Middle frontal gyrus (tissue), 1 donor: ENCODE measurements at regions not wholly inside any gene's neighbourhood (a gene's known extent, or its start where the extent isn't known, plus 50 kb on each side); places are given as distances from the start of the nearest gene placed in this dataset.

Source experiments
- DNase-seq: peaks from one replicate; pipeline ENCODE4 v3.0.0-alpha.2; 2015; ENCODE audit warnings: low spot score; ENCODE audit errors: extremely low spot score

GRCh38 chr2:106041150-106041549 is 153.0 kb downstream of the UXS1 start:
- DNase-seq, result no peak

- DNase-seq, result no peak
Observed at GRCh38 chr2:106039634-106040315, 154.3 kb downstream of the UXS1 start.

DNA sequence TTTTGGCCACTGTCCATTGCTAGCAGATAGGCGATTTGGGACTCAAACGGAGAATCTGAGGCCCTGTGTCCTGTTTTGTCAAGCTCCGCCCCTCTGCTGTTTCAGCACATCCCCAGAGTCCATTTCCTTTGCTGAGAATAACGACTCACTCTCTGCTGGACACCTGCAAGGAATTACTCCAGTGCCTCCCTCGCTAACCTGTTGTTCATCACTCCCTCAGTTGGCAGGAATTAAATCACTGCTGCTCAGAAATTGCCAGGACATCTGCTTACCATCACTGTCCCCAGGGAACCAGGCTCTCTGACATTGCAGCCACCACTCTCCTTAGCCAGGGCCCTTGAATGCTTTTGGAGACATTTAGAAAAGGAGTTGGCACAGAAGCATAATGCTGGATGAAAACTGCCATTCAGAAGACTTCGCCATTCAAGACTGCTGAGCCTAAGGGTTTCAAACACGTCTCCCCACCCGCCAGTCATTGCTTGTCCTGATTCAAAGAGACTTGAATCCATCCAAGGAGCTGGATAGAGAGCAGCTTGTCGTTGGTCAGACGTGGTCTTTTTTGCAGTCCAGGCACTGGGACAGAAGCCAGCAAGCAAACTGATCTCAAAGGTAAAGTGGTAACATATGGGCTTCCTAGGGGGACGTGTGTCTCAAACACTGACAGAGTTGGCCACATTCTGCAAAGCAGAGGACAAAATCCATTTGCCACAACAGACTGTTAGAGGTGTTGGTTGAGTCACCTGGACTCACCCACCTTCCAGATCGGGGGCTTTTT is 155.3 kb downstream of the UXS1 start:
- no peak for DNase-seq

DNA sequence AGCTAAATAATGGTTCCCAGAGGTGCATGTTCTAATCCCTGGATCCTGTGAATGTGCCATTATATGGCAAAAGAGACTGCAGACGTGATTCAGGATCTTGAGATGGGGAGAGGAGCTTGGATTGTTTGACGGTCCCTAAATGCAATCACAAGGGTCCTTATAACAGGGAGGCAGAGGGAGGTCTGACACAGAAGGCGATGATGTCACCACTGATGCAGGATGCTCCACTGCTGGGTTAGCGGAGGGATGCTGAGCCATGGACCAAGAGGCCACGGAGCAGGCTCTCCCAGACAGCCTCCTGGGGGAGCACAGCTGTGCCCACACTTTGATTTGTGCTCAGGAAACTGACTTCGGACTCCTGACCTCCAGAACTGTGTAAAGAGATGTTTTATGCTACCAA is 156.2 kb downstream of the UXS1 start:
- no peak for DNase-seq

DNA sequence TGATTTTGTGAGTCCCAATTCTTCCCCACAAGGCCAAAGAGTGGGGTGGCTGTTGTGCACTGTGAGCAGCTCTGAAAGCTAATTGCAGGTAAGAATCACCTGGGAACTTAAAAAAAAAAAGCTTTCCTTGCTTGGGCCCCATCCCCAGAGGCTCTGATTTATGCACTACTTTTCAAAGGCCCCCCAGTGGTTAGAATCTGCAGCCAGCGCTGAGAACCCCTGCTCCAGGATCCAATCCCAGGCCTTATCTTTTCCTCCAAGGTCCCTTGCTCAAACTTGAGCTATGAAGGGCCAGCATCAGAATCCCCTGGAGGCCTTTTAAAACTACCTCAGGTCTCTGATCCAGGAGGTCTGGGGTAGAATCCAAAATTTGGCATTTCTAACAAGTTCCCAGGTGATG is 156.8 kb downstream of the UXS1 start:
- no peak for DNase-seq

GRCh38 chr2:106034325-106034724 is 159.8 kb downstream of the UXS1 start:
- DNase-seq, result no peak

DNA sequence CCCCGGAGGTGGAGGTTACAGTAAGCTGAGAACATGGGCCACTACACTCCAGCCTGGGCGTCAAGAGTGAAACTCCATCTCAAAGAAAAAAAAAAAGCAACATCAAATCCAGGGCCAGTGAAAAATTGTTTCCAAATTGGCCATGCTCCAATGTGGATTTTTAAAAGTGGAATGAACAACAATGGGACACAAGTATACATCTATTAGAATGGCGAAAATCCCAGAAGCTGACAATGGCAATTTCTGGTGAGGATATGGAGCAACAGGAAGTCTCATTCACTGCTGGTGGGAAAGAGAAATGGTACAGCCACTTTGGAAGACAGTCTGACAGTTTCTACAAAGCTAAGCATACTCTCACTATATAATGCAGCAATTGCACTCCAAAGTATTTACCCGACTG is 161.4 kb downstream of the UXS1 start:
- no peak for DNase-seq

DNA sequence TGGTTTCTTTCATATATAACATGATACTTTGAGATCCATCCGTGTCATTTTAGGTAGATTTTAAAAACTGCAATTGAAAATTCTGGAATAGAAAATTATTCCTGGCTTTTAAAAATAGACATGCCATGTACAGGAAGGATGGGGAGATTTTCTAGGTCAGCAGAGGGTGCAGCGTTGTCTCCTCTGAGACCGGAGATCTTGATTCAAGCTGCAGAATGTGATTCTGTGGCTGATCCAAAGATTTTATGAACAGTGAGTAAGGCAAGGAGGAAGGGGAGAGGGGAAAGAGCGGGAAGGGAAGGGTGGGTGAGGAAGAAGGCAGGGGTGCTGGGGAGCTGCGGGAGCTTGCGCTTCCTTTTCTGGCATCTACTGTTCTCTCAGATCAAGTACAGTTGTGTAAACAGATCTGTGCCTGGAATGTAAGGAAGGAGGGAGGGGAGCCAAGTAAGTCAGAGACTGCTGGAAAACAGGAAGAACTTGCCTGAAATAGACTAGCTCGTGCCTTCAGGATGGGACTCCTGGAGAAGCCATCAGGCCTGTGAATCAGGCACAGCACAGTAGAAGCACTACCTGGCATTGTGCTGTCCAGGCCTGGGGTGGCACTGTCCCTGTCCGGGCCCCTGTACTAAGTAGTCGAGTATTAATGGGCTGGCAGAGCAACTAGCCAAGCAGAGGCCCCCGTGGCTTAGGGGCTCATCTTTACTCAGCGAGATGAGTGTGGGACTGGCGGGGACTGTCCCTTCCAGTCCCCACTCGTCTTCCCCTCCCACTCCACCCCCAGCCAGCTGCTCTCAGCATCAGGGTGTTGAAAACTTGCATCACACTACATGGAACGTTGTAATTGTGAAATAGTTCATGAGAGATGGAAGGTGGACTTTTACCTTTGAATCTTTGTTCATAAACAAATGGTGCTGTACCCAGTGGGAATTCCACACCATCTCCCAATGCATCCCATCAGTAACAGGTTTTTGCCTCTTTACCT is 163.5 kb downstream of the UXS1 start:
- peak; percentile 14 for DNase-seq

- DNase-seq, result no peak
Observed at GRCh38 chr2:106028192-106028591, 165.9 kb downstream of the UXS1 start.

- DNase-seq, result no peak
Observed at GRCh38 chr2:106026271-106027190, 167.6 kb downstream of the UXS1 start.

DNA sequence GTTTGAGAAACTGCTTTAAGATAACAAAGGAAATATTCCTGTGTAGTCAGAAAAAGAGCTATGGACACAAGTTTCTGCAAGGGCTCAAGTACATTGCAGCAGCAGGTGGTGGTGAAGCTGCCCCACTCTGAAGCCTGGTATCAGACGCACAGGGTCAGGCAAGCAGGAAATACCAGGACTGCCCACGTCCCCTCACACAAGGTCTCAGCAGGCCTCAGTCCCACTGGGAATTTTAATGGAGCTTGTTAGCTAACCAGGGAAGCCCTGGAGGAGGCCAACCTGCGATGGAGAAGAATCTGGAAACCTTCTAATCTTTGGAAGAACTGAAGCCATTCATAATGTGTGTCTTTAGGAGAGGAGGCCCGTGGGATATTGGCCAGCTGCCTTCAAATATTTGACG is 168.3 kb downstream of the UXS1 start:
- DNase-seq, result no peak

GRCh38 chr2:106021662-106022028 is 172.5 kb downstream of the UXS1 start:
- DNase-seq, result no peak

DNA sequence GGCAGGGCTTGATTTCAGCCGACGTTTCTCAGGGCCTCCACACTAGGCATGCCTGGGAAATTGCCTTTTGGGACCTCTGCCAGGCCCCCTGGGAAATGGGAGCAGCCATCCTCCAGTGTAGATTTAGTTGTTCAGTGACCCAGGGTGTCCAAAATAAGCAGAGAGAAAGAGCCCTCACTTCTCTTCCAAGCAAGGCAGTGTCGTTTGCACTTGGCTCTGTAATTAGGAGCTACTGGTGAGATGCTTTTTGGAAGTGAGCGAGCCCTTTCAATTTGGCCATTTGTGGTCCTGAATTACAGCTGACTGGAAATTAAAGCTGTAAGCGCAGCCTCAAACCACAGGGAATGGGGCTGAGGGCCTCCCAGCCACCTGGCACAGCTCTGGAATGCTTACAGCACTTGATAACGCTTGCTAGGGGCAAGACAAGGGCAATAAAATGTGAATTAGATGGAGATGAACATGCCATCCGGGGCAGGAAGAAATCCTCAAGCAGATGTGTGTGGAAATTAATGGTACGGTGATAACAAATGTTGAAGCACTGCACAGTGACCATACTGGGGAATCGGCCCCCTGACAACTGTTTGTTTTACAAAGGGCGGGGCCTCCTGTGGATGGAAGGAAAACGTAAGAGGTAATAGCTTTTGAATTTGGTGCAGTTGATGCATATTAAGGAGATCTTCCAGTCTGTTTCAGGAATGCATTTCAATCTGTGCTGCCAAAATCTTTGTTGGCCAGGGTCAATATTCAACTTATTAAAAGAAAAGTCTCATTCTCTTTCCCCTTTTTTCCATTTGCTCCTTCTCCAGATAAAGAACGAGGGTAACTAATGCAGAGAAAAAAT is 173.1 kb downstream of the UXS1 start:
- DNase-seq, result no peak

GRCh38 chr2:106020032-106020431 is 174.1 kb downstream of the UXS1 start:
- DNase-seq, result no peak

DNA sequence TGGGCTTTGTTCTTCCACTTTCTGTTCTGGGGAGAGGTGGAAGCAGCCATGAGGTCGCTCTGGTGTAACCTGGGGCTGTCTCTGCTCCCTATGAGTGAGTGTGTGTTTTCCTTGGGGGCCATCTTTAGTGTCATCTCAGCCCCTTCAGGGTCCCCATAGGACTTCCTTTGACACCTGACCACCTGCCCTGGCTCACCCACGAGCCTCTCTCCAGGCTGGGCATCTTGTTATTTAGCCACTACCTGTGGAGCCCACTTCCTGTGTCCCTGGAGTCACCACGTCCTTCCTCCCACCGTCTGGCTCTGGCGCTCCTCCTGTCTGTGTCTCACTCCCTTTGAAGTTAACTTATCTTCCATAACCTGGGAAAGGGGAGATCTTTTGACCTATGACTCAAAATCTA is 176.0 kb downstream of the UXS1 start:
- DNase-seq, result no peak

DNA sequence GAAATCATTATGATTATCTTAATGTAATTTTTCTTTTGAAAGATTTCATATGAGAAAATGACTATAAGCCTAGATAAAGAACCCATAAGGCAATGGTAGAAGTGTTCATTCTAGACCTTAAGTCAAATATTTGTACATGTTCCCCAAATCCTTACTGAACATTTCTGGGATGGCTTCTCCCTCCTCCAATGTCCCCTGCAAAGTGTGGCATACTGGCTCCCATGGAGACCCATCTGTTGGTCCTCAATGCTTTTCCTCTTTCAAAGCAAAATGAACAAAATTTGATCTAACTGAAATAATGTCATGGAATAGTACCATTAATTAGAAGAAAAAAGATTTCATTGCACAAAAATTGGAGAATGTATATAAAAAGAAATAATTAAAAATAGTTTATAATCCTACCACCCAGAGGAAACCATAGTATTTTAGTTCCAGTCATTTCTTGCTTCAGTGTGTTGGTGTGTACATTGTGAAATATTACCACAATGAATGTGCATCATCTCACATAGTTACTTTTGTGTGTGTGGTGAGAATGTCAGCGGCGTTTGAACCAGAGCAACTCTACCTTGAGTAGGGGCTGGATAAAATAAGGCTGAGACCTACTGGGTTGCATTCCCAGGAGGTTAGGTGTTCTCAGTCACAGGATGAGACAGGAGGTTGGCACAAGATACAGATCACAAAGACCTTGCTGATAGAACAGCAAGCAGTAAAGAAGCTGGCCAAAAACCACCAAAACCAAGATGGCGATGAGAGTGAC is 181.3 kb downstream of the UXS1 start:
- no peak for DNase-seq

DNA sequence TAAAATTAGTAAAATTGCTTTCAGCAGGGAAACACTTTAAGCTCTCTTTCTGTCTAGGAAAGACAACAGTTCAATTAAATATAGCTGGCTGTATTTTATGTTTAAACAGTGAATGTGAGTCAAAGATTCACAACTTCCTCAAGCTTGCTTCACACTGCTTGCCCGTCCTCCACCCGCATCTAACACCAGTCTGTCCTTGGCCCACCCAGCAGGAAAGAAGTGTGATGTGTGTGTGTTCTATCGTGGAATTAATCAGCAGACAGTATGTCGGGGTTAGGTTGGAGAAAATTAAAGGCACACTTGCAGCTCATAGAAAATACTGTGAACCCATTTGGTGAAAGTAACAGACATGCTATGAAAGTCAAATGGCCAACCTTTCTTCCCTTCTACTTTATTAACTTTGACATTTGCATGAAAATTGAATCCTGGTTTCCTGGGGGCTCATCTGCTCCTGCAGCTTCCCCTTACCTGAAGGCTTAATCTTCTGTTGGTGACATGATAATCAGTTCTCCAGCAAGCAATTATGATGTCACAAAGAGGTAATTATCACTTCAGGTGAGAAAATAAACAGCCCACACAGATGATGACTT is 182.0 kb downstream of the UXS1 start:
- no peak for DNase-seq

- DNase-seq, result no peak
Observed at GRCh38 chr2:106011380-106011779, 182.7 kb downstream of the UXS1 start.

GRCh38 chr2:106010818-106011355 is 183.2 kb downstream of the UXS1 start:
- no peak for DNase-seq
